Peyer's patch (tissue), 4 donors: ENCODE measurements at regions not wholly inside any gene's neighbourhood (a gene's known extent, or its start where the extent isn't known, plus 50 kb on each side); places are given as distances from the start of the nearest gene placed in this dataset.
"Not testable (repeated sequence)": the region's sequence is repeated elsewhere in the genome, so short reads cannot be mapped to it uniquely, and the experiment has no call there.

Experiments used
- DNase-seq, 3 donors: peaks; one replicate each; pipeline ENCODE4 v3.0.0-alpha.2; 2017 to 2019
- H3K27ac ChIP-seq, 4 donors: fragments of 200-600 bp; sonication (generic); one replicate each; pipeline ENCODE4 v1.5.1; 2016 to 2019
- H3K27me3 ChIP-seq, 2 donors: fragments of 200-600 bp; sonication (generic); one replicate each; pipeline ENCODE4 v1.5.1; 2019
- H3K36me3 ChIP-seq, 3 donors: fragments of 200-600 bp; sonication (generic); one replicate each; pipeline ENCODE4 v1.5.1; 2016 to 2019
- H3K4me1 ChIP-seq, 4 donors: fragments of 200-600 bp; sonication (generic); one replicate each; pipeline ENCODE4 v1.5.1; 2016 to 2019
- H3K4me3 ChIP-seq, 4 donors: fragments of 200-600 bp; sonication (generic); 1 replicate in 3 of 4; 2 replicates in 1 of 4; pipeline ENCODE4 v1.5.1; 2016 to 2019; ENCODE audit warnings: mild to moderate bottlenecking in 1 of 4
- H3K9me3 ChIP-seq, 4 donors: fragments of 200-600 bp; sonication (generic); one replicate each; pipeline ENCODE4 v1.5.1; 2016 to 2019; ENCODE audit warnings: mild to moderate bottlenecking in 1 of 4
- POLR2A ChIP-seq, 2 donors: fragments of 450-650 bp; IDR thresholded peaks; one replicate each; pipeline ENCODE4 v1.5.1; 2017; ENCODE audit warnings: antibody characterized with exemption in 2 of 2, mild to moderate bottlenecking in 2 of 2, moderate library complexity in 2 of 2
- TF ChIP-seq, protein P1 (sequence below), 6 experiments: fragments of 450-650 bp in 4 of 6; fragments of 200-600 bp in 2 of 6; sonication (generic) in 1 of 6; IDR thresholded peaks; one replicate each; pipeline ENCODE4 v1.5.1; 2017 to 2019; ENCODE audit warnings: antibody characterized with exemption in 6 of 6, mild to moderate bottlenecking in 3 of 6, moderate library complexity in 1 of 6

DNA sequence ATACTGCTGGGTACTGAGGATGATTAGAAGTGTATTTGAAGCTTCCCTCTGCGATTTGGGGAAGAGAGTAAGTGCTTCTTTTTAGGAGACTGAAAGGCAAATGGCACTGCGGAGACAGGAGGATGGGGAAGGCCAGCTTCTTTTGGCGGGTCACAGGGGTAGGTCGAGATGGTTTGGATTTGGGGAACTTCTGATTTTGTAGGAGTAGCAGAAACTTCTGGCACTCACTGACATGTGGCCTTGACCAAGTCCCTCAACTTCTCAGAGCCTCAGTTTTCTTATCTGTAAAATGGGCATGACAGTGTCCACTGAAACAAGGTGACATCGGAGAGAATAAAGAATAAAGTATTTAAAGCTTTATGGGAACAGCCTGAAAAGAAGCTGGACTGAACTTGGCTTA lies 59.8 kb upstream of the WDR11 start:
- TF ChIP-seq, protein P1, sequence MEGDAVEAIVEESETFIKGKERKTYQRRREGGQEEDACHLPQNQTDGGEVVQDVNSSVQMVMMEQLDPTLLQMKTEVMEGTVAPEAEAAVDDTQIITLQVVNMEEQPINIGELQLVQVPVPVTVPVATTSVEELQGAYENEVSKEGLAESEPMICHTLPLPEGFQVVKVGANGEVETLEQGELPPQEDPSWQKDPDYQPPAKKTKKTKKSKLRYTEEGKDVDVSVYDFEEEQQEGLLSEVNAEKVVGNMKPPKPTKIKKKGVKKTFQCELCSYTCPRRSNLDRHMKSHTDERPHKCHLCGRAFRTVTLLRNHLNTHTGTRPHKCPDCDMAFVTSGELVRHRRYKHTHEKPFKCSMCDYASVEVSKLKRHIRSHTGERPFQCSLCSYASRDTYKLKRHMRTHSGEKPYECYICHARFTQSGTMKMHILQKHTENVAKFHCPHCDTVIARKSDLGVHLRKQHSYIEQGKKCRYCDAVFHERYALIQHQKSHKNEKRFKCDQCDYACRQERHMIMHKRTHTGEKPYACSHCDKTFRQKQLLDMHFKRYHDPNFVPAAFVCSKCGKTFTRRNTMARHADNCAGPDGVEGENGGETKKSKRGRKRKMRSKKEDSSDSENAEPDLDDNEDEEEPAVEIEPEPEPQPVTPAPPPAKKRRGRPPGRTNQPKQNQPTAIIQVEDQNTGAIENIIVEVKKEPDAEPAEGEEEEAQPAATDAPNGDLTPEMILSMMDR (IDR thresholded peaks at IDR 0.05) = no peak
- no peak for TF ChIP-seq POLR2A (IDR thresholded peaks at IDR 0.05)
- Histone ChIP-seq H3K4me3 (no peak overlapping the region), H3K36me3 (no peaks in the 10 kb centered on the region), H3K9me3 (no peaks in the 10 kb centered on the region), H3K4me1 (no peaks in the 10 kb centered on the region), H3K27me3 (no peaks in the 10 kb centered on the region), H3K27ac (no peak overlapping the region)
- DNase-seq = no peak

DNA sequence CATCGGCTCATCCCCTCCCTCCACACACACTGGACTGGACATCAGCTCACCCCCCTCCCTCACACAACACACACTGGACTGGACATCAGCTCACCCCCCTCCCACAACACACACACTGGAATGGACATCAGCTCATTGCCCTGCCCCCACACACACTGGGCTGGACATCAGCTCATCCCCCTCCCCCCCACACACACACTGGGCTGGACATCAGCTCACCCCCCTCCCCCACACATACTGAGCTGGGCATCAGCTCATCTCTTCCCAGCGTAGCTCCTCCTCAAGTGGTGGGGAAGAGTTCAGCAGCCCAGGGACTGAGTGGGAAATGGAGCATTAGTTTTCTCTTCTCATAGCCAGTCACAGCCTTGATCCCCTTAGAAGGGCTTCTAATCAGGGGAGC lies 58.1 kb upstream of the WDR11 start:
- Histone ChIP-seq H3K27me3 (no peaks in the 10 kb centered on the region), H3K9me3 (no peaks in the 10 kb centered on the region), H3K27ac (no peak overlapping the region), H3K4me1 (no peaks in the 10 kb centered on the region), H3K4me3 (no peak overlapping the region), H3K36me3 (no peaks in the 10 kb centered on the region)
- TF ChIP-seq, protein P1 (IDR thresholded peaks at IDR 0.05) = no peak
- no peak for TF ChIP-seq POLR2A (IDR thresholded peaks at IDR 0.05)
- no peak for DNase-seq

DNA sequence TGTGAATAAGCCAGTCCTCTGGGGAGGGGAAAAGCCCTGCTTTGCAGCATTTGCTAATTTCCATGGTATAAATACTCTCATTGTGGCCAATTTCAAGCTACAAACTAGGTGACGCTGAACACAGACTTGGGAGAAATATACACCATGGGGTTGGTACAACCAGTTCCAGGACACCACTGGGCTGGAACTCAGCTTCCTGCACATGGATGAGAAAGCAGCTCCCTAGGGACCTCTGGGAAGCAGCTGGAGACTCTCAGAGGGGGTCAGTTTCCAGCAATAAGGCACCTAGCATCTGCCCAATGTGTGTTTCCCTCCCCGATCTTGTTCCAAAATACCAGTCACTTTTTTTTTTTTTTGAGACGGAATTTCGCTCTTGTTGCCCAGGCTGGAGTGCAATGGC lies 56.8 kb upstream of the WDR11 start:
- Histone ChIP-seq H3K4me1 (no peaks in the 10 kb centered on the region), H3K4me3 (no peak overlapping the region), H3K9me3 (no peaks in the 10 kb centered on the region), H3K27me3 (no peaks in the 10 kb centered on the region), H3K27ac (no peak overlapping the region), H3K36me3 (no peaks in the 10 kb centered on the region)
- DNase-seq = no peak
- TF ChIP-seq, protein P1 (IDR thresholded peaks at IDR 0.05) = no peak
- no peak for TF ChIP-seq POLR2A (IDR thresholded peaks at IDR 0.05)

DNA sequence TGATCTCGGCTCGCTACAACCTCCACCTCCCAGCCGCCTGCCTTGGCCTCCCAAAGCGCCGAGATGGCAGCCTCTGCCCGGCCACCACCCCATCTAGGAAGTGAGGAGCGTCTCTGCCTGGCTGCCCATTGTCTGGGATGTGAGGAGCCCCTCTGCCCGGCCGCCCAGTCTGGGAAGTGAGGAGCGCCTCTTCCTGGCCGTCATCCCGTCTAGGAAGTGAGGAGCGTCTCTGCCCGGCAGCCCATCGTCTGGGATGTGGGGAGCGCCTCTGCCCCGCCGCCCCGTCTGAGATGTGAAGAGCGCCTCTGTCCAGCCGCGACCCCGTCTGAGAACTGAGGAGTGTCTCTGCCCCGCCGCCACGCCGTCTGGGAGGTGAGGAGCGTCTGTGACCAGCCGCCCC lies 52.9 kb upstream of the WDR11 start:
- DNase-seq, H3K36me3 ChIP-seq, H3K4me3 ChIP-seq: not testable (repeated sequence)

DNA sequence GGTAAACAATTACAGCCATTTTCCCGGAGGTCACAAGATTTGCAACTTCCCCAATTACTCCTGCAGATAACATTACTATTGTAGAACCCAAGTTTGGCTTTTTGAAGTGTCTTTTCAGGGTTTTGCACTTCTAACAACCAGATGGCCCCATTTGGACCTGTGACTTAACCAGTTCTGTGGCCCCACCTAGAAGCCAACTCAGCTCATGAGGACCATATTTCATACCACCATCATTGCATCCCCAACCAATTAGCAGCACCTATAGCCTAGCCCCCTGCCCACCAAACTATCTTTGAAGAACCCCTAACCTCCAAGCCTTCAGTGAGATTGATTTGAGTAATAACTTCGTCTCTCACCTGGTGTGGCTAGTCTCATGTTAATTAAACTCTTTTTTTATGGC lies 51.3 kb upstream of the WDR11 start:
- no peak overlapping the region for H3K4me3 ChIP-seq
- no peak for DNase-seq

More for the DNA sequence above, 52.9 kb upstream of the WDR11 start:
- H3K4me1 ChIP-seq, H3K9me3 ChIP-seq, H3K27me3 ChIP-seq, H3K27ac ChIP-seq: not testable (repeated sequence)

DNA sequence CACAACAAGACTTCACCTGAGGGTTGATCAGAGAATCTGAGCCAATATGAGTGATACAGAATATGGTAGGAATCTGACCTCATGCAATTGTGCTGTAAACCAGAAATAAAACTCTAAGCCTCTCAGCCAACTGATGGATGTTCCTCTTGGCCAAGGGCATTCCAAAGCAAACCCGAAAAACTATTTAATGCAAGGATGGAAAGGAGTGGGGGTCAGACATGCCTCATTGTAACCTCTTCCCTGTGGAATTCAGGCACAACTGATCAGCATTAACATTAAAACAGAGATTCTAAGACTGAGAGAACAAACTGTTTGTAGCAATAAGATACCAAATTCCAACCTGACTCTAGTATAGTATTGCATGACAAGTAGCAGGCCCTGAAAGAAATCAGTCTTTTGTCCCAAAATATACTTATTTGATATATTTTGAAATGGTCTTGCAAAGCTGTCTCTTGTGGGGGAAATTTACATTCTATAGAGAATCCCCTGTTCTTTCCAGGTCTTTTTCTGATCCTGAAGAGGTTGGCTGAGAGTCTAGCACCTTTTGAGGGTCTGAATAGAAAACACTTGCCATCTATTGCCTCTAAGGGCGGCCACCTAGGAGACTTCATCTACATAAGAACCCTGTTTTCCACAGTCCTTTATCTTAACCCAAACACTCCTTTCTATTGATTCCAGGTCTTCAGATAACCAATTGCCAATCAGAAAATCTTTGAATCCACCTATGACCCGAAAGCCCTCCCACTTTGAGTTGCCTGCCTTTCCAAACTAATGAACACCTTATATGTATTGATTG lies 50.4 kb upstream of the WDR11 start:
- Histone ChIP-seq H3K27ac (no peak overlapping the region), H3K4me1 (no peaks in the 10 kb centered on the region), H3K4me3 (no peak overlapping the region), H3K9me3 (no peaks in the 10 kb centered on the region), H3K27me3 (no peaks in the 10 kb centered on the region), H3K36me3 (no peaks in the 10 kb centered on the region)
- TF ChIP-seq, protein P1 (IDR thresholded peaks at IDR 0.05) = no peak
- TF ChIP-seq POLR2A (IDR thresholded peaks at IDR 0.05) = no peak
- no peak for DNase-seq

More for the DNA sequence above, 51.3 kb upstream of the WDR11 start:
- Histone ChIP-seq H3K27ac (no peak overlapping the region), H3K4me1 (no peaks in the 10 kb centered on the region), H3K27me3 (no peaks in the 10 kb centered on the region), H3K36me3 (no peaks in the 10 kb centered on the region), H3K9me3 (no peaks in the 10 kb centered on the region)
- TF ChIP-seq, protein P1 (IDR thresholded peaks at IDR 0.05) = no peak
- TF ChIP-seq POLR2A (IDR thresholded peaks at IDR 0.05) = no peak
